CD4-positive, alpha-beta T cell treated with Interleukin-10 for 1 hour (primary cell): ENCODE measurements at regions not wholly inside any gene's neighbourhood (a gene's known extent, or its start where the extent isn't known, plus 50 kb on each side); places are given as distances from the start of the nearest gene placed in this dataset.

Experiments
- DNase-seq: peaks from one replicate; pipeline ENCODE4 v3.0.0-alpha.2; 2020

- no peak for DNase-seq
These were observed 89.8 kb downstream of the PTTG1 start for GRCh38 chr5:160511280-160511929.
